ENCODE measurements at regions not wholly inside any gene's neighbourhood (a gene's known extent, or its start where the extent isn't known, plus 50 kb on each side); places are given as distances from the start of the nearest gene placed in this dataset.

DNA sequence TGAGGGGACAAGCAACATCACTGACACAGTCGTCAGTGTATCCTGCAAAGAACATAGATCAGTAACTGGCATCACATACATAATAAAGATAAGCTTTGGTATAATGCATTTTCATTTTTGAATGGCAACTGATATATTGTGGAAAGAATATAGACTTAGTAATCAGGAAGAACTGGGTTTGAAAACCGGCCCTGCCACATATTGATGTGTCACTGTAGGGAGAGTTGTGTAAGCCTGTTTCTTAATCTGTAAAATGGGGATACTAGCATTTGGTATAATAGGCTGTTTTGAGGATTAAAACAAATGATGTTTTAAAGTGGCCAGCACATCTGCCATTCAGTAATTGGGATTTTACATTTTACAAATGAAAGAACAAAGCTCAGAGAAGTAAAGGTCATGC lies 277.8 kb upstream of the CNTNAP5 start:
- no peak overlapping the region for H2BK15ac ChIP-seq (replicated peaks; ENCODE audit: low read depth)
- H3K18ac ChIP-seq (ENCODE audit: low read length): no peak overlapping the region
- H4K5ac ChIP-seq (ENCODE audit: low read length): no peak overlapping the region
- no peak overlapping the region for H3K56ac ChIP-seq (ENCODE audit: low read length)
- no peak for DNase-seq
- H3K36me3 ChIP-seq (ENCODE audit: control insufficient read depth, insufficient read depth, low read length): no peaks in the 10 kb centered on the region
- H3K27me3 ChIP-seq (ENCODE audit: insufficient read depth, low read length, poor library complexity): no peaks in the 10 kb centered on the region
- H3K79me2 ChIP-seq (ENCODE audit: control insufficient read depth, insufficient read depth, low read length): no peaks in the 10 kb centered on the region
- H3K4me2 ChIP-seq (ENCODE audit: low read length): no peak overlapping the region
- no peaks in the 10 kb centered on the region for H3K4me1 ChIP-seq (ENCODE audit: control insufficient read depth, low read depth, low read length)
- H4K8ac ChIP-seq (ENCODE audit: low read depth, low read length): no peak overlapping the region
- H3K23ac ChIP-seq (ENCODE audit: low read length): no peak overlapping the region
- no peak overlapping the region for H2BK5ac ChIP-seq (ENCODE audit: low read length)
- no peak overlapping the region for H2AK5ac ChIP-seq (ENCODE audit: low read length)
- H3K27ac ChIP-seq (ENCODE audit: low read depth, low read length): no peak overlapping the region
- no peak overlapping the region for H3K4ac ChIP-seq (ENCODE audit: low read depth, low read length)
- H2BK120ac ChIP-seq (ENCODE audit: low read depth, low read length): no peak overlapping the region
- WGBS (ENCODE audit: extremely low coverage, insufficient coverage, low lambda C conversion rate): no CpG with 5 or more reads among the region's 2 CpGs
- no peak overlapping the region for H3K9ac ChIP-seq (ENCODE audit: low read length)
- no peak overlapping the region for H3K4me3 ChIP-seq (ENCODE audit: low read length)
- no peaks in the 10 kb centered on the region for H3K79me1 ChIP-seq (ENCODE audit: low read length)

DNA sequence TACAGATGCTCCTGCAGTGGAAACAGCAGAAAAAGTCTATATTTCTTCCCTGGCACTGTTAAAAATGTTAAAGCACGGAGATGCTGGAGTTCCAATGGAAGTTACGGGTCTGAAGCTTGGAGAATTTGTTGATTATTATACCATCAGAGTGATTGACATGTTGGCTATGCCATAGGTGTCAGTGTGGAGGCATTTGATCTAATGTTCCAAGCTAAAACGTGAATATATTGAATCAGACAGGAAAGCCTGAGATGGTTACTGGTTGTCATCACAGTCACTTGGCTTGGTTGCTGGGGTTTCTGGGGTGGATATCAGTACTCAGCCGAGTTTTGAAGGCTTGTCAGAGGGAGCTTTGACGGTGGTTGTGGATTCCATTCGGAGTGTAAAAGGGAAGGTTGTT lies 262.9 kb upstream of the CNTNAP5 start:
- Histone ChIP-seq H3K27ac (ENCODE audit: low read depth, low read length) (no peak overlapping the region), H3K18ac (ENCODE audit: low read length) (no peak overlapping the region), H3K79me1 (ENCODE audit: low read length) (no peaks in the 10 kb centered on the region), H4K5ac (ENCODE audit: low read length) (no peak overlapping the region), H2AK5ac (ENCODE audit: low read length) (no peak overlapping the region), H3K56ac (ENCODE audit: low read length) (no peak overlapping the region), H3K79me2 (ENCODE audit: control insufficient read depth, insufficient read depth, low read length) (no peaks in the 10 kb centered on the region), H3K4me2 (ENCODE audit: low read length) (no peak overlapping the region), H2BK15ac (replicated peaks; ENCODE audit: low read depth) (no peak overlapping the region), H3K9ac (ENCODE audit: low read length) (no peak overlapping the region), H3K4me1 (ENCODE audit: control insufficient read depth, low read depth, low read length) (no peaks in the 10 kb centered on the region), H3K4me3 (ENCODE audit: low read length) (no peak overlapping the region), H2BK5ac (ENCODE audit: low read length) (no peak overlapping the region), H3K36me3 (ENCODE audit: control insufficient read depth, insufficient read depth, low read length) (no peaks in the 10 kb centered on the region), H2BK120ac (ENCODE audit: low read depth, low read length) (no peak overlapping the region), H3K4ac (ENCODE audit: low read depth, low read length) (no peak overlapping the region), H3K27me3 (ENCODE audit: insufficient read depth, low read length, poor library complexity) (no peaks in the 10 kb centered on the region), H4K8ac (ENCODE audit: low read depth, low read length) (no peak overlapping the region), H3K23ac (ENCODE audit: low read length) (no peak overlapping the region)
- no CpG with 5 or more reads among the region's 6 CpGs for WGBS (ENCODE audit: extremely low coverage, insufficient coverage, low lambda C conversion rate)
- DNase-seq: no peak

DNA sequence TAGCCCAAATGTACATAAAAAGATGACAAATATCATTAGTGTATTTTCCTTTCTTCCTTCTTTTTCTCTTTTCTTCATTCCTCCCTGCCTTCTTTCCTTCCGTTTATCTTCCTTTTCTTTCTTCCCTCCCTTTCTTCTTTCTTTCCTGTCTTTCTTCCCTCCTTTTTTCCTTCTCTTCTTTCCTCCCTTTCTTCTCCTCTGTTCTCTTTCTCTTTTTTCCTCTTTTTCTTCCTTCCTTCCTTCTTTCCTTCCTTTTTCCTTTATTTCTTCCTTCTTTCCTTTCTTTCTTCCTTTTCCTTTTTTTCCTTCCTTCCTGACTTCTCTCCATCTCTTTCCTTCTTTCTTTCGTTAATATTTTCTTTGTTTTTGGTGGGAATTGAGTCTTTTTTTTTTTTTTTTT lies 256.9 kb upstream of the CNTNAP5 start:
- H2BK5ac ChIP-seq (ENCODE audit: low read length): no peak overlapping the region
- H3K79me2 ChIP-seq (ENCODE audit: control insufficient read depth, insufficient read depth, low read length): no peaks in the 10 kb centered on the region
- no peak overlapping the region for H2BK15ac ChIP-seq (replicated peaks; ENCODE audit: low read depth)

DNA sequence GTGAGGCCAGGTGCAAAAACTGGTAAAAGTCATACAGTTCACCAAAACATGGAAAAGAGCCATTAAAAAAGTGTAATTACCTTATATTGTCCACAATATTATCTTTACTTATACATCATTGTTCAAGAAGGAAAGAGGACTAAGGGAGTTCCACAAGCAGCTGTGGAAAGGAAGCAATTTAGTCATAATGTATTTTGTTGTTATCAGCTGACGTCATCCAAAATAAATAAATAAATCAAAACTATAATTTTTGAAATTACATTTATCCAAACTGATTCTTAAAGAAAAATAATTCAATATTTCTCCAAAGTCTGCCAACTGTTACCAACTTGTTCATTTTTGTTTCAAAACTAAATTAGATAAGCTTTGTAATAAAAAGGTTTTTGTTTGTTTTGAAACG lies 256.1 kb upstream of the CNTNAP5 start:
- H4K8ac ChIP-seq (ENCODE audit: low read depth, low read length): no peak overlapping the region
- WGBS (ENCODE audit: extremely low coverage, insufficient coverage, low lambda C conversion rate): 100% methylated on average over 1 of the region's 2 CpGs
- no peaks in the 10 kb centered on the region for H3K79me1 ChIP-seq (ENCODE audit: low read length)

More for the DNA sequence above, 256.9 kb upstream of the CNTNAP5 start:
- Histone ChIP-seq H2BK120ac (ENCODE audit: low read depth, low read length) (no peak overlapping the region), H3K9ac (ENCODE audit: low read length) (no peak overlapping the region), H3K4ac (ENCODE audit: low read depth, low read length) (no peak overlapping the region), H3K18ac (ENCODE audit: low read length) (no peak overlapping the region), H3K4me3 (ENCODE audit: low read length) (no peak overlapping the region), H4K5ac (ENCODE audit: low read length) (no peak overlapping the region), H3K4me1 (ENCODE audit: control insufficient read depth, low read depth, low read length) (no peaks in the 10 kb centered on the region), H3K36me3 (ENCODE audit: control insufficient read depth, insufficient read depth, low read length) (no peaks in the 10 kb centered on the region), H3K27ac (ENCODE audit: low read depth, low read length) (no peak overlapping the region), H3K27me3 (ENCODE audit: insufficient read depth, low read length, poor library complexity) (no peaks in the 10 kb centered on the region), H3K23ac (ENCODE audit: low read length) (no peak overlapping the region), H4K8ac (ENCODE audit: low read depth, low read length) (no peak overlapping the region), H3K4me2 (ENCODE audit: low read length) (no peak overlapping the region), H3K56ac (ENCODE audit: low read length) (no peak overlapping the region), H2AK5ac (ENCODE audit: low read length) (no peak overlapping the region), H3K79me1 (ENCODE audit: low read length) (no peaks in the 10 kb centered on the region)
- 100% methylated on average over 1 of the region's 2 CpGs for whole genome bisulfite sequencing (ENCODE audit: extremely low coverage, insufficient coverage, low lambda C conversion rate)
- DNase-seq: no peak

DNA sequence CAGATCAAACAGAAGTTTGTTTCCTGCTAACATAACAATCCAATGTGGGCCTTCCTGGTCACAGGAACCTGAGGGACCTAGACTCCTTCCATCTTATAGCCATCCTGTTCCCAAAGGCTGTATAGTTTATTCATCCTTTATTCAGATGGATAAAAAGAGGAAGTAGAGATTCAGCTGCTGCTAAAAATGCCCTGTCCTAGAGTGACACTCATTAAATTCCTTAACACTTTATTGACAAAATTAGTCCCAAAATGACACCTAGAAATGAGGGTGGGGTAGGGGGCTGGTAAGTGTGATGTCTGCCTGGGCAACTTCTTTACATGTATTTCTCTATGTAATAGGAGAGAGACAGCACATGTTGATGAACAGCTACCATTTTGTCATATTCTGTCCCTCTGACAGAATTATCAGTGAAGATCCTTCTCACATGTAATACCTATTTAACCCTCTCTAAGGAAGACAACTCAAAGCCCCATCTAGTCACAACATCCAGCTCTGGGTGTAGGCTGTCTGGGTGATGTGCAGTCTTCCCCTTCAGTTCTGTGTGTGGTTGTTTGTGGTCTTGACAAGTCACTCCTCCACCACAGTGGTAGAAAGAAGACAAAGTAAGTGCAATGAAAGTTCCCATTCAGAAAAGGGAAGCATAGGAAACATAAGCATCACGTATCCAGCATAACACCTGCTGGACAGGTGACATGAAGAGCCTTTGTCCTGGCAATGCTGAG lies 253.9 kb upstream of the CNTNAP5 start:
- WGBS (ENCODE audit: extremely low coverage, insufficient coverage, low lambda C conversion rate): no CpG with 5 or more reads among the region's 1 CpG
- H4K5ac ChIP-seq (ENCODE audit: low read length): no peak overlapping the region
- H3K4me3 ChIP-seq (ENCODE audit: low read length): no peak overlapping the region
- no peak overlapping the region for H2BK15ac ChIP-seq (replicated peaks; ENCODE audit: low read depth)
- no peaks in the 10 kb centered on the region for H3K79me1 ChIP-seq (ENCODE audit: low read length)
- no peaks in the 10 kb centered on the region for H3K4me1 ChIP-seq (ENCODE audit: control insufficient read depth, low read depth, low read length)
- no peaks in the 10 kb centered on the region for H3K27me3 ChIP-seq (ENCODE audit: insufficient read depth, low read length, poor library complexity)
- H3K4me2 ChIP-seq (ENCODE audit: low read length): no peak overlapping the region
- H2AK5ac ChIP-seq (ENCODE audit: low read length): no peak overlapping the region
- H3K23ac ChIP-seq (ENCODE audit: low read length): no peak overlapping the region
- no peak for DNase-seq
- H3K79me2 ChIP-seq (ENCODE audit: control insufficient read depth, insufficient read depth, low read length): no peaks in the 10 kb centered on the region
- H3K18ac ChIP-seq (ENCODE audit: low read length): no peak overlapping the region
- no peak overlapping the region for H3K9ac ChIP-seq (ENCODE audit: low read length)
- H3K36me3 ChIP-seq (ENCODE audit: control insufficient read depth, insufficient read depth, low read length): no peaks in the 10 kb centered on the region
- H2BK120ac ChIP-seq (ENCODE audit: low read depth, low read length): no peak overlapping the region
- no peak overlapping the region for H2BK5ac ChIP-seq (ENCODE audit: low read length)
- H3K4ac ChIP-seq (ENCODE audit: low read depth, low read length): no peak overlapping the region
- no peak overlapping the region for H4K8ac ChIP-seq (ENCODE audit: low read depth, low read length)
- no peak overlapping the region for H3K56ac ChIP-seq (ENCODE audit: low read length)
- H3K27ac ChIP-seq (ENCODE audit: low read depth, low read length): no peak overlapping the region

More for the DNA sequence above, 256.1 kb upstream of the CNTNAP5 start:
- H2BK120ac ChIP-seq (ENCODE audit: low read depth, low read length): no peak overlapping the region
- H3K4me2 ChIP-seq (ENCODE audit: low read length): no peak overlapping the region
- H3K27ac ChIP-seq (ENCODE audit: low read depth, low read length): no peak overlapping the region
- H3K4me1 ChIP-seq (ENCODE audit: control insufficient read depth, low read depth, low read length): no peaks in the 10 kb centered on the region
- no peak overlapping the region for H3K4ac ChIP-seq (ENCODE audit: low read depth, low read length)
- DNase-seq: no peak
- H3K36me3 ChIP-seq (ENCODE audit: control insufficient read depth, insufficient read depth, low read length): no peaks in the 10 kb centered on the region
- no peak overlapping the region for H3K4me3 ChIP-seq (ENCODE audit: low read length)
- no peak overlapping the region for H2BK5ac ChIP-seq (ENCODE audit: low read length)
- no peak overlapping the region for H2BK15ac ChIP-seq (replicated peaks; ENCODE audit: low read depth)
- no peak overlapping the region for H3K56ac ChIP-seq (ENCODE audit: low read length)
- H2AK5ac ChIP-seq (ENCODE audit: low read length): no peak overlapping the region
- H3K79me2 ChIP-seq (ENCODE audit: control insufficient read depth, insufficient read depth, low read length): no peaks in the 10 kb centered on the region
- no peak overlapping the region for H4K5ac ChIP-seq (ENCODE audit: low read length)
- no peak overlapping the region for H3K23ac ChIP-seq (ENCODE audit: low read length)
- H3K18ac ChIP-seq (ENCODE audit: low read length): no peak overlapping the region
- no peaks in the 10 kb centered on the region for H3K27me3 ChIP-seq (ENCODE audit: insufficient read depth, low read length, poor library complexity)
- no peak overlapping the region for H3K9ac ChIP-seq (ENCODE audit: low read length)

Data from mesendoderm (in vitro differentiated cells).